ENCODE measurements at regions not wholly inside any gene's neighbourhood (a gene's known extent, or its start where the extent isn't known, plus 50 kb on each side); places are given as distances from the start of the nearest gene placed in this dataset.

DNA sequence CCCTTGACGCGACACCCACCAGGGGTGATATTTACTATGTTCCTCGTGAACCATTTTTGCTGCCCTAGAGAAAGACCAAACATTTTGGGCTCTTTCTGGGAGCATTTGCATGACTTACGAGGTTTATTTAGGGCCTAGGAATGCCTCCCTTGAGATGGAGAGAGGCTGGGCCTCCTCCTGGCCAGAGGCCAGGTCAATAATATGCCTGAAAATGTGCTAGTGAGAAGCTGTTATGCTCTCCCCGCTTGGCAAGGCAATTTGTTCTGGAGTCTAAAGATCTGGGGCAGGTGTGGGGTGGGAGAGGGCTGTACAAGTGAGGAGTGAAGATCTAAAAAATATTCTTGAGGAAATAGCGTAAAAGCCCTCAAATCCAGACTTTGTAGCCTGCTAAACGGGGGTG is 587.3 kb upstream of the CDH5 start:
- no peak for DNase-seq

DNA sequence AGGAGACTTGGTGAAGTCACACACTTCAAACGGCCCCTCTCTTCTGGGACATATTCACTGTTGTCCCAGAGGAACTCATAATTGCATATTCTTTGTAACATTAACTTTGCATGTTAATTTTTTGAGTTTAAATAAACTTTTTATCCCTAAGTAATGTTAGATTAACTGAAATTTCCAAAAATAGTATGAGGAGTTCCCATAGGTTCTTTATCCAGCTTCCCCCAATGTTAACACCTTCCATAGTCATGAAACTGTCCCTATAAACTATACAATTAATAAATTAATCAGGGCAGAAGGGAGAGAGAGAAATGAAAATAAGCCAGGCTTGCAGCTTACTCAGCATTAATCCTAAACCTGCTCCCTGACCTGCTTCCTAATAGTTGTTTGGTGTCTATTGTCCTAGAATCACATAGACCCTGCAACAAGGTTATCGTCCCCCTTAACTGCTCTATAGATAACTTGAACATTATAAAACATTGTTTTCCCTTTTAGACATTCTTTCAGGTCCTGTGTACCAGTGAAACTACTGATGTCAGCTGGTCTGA is 589.8 kb upstream of the CDH5 start:
- DNase-seq, result no peak

DNA sequence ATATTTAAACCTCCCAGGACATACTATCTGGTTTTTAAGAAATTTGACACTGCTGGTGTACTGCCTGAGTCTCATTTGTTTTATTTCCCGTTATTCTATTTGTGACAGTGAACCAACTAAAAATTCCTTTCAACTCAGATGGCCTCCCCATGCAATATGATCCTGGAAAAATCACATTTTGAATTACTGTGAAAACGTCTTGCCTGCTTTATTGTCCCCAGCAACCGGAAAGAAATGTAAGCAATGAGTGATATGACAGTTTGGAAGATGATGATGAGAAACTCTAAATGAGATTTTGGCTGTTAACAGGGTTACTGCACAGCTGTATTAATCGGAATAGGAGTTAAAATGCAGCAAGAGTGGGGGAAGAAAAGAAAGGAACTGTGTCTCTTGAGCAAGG is 590.7 kb upstream of the CDH5 start:
- no peak for DNase-seq

DNA sequence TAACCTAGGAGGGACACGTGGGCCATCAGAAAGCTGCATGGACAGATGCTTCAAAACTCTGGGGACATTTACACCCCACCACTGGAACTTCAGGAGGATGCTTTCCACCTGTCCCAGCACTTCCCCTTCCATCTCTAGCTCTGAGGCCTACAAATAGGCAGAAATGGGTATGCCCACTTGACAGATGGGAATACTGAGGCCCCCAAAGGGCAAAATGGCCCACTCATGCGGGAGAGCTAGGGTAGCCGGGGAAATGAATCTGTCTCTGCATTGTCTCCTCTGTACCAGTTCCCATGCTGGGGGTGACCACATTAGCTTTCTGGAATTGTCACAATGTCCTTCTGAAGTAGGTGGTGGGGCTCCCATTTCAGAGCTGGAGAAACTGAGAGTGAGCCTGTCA is 592.1 kb upstream of the CDH5 start:
- DNase-seq, result no peak

DNA sequence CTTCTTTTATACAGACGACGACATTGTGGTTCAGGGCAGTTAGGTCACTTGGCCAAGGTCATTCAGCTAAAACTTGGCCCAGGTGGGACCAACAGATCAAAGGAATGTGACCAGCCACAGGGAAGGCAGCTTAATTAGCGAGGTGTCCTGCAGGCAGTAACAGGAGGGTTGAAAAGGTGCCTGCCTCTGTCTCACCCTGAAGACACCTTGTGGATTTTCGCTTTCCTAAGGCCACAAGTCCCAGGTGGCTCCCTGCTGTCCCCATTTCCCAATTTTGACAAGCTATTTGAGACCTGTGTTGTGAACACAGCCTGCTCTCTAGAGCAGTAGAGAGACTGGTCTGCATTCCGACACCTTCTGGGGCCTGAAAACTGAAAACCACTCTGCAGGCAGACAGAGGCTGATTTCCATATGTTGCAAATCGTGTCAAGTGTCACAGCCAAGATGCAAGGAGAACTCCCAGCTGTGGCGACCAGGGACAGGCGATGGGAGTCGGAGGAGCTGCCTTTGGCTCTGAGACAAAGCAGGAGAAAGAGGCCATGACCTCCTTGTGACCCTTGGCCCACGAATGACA is 593.1 kb upstream of the CDH5 start:
- no peak for DNase-seq

DNA sequence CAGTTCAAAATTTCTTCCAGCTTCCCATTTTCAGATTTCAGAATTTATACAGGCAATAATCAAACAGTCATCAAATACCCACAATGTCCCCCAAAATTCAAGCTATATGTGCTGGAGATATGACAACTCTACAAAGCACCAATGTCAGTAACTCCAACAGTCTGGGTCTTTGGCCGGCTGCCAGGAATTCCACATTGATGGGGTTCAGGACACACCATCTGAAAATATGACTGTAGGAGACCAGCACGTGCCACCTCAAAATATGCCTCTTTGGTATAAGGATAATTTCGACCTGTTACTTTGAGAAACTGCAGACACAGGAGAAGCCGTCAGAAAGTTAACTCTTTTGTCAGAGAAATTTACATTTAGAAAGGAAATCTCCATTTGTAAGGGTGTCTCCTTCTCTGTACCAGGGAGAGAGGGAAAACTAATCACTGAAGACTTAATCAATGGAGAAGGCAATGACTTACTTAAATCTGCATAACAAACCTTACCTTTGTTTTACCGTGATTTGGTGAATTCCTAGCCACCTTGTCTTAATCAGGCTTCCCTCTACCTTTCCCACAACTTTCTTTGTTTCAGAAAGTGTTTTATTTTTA is 594.3 kb upstream of the CDH5 start:
- DNase-seq, result no peak

DNA sequence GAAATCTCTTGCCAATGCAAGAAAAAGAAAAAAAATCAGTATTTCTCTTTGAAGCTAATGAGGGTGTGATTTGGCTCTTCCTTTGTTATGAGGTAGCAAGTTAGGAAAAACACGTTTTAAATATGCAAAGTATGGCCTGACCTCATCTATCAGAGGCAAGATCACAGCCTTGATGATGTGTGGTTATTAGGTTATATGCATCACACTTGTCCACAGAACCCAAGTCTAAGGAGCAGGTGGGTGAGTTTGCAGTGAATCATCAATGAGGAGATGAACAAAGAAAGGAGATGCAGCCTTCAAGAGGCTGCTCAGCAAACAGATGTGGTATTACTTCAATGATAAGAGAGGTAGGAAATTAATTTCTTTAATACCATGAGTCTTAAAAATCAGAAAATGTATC is 594.8 kb upstream of the CDH5 start:
- no peak for DNase-seq

DNA sequence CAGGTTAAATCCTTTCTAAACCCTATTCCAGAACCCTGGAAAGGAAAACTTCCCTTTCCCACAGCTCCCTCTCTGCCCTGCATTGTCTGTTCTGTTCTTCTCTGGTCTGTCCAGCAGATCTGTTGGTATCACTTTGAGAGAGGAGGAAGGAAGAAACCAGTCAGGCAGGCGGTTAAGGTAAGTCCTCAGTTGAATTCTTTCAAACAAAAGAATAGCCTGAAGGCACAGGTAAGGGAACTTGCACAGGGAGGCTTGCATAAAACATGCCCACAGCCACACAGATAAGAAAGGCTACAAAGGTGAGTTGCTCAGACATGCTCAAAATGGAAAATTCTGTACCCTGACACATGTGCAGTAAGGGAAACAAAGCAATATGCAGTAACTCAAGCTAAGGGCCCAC is 595.7 kb upstream of the CDH5 start:
- no peak for DNase-seq

DNA sequence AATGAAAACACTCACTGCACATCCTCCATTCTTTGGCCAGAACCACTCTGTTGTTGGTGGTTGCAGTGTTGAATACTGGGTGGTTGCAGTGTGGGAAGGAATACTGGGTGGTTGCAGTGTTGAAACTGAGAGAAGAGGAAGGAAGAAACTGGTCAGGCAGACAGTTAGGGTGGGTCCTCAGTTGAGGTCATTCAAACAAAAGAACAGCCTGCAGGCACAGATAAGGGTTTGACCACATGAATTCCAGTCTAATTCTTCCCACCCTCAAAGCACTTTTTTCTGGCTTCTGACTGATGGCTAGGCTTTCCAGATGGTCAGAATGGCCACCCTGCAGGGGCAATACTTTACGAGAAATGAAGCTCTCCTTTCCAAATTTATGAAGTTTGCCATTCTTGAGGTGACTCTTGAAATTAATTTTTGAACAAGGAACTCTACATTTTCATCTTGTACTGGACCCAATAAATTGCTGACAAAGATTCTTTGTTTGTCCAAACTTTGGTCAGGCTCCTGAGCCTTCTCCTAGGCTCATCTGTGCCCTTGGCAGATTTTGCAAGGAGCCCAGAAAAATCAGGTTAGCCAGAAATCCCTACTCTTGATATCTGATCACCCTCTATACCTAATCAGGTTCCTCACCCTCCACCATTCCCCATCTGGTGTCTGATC is 596.6 kb upstream of the CDH5 start:
- no peak for DNase-seq

DNA sequence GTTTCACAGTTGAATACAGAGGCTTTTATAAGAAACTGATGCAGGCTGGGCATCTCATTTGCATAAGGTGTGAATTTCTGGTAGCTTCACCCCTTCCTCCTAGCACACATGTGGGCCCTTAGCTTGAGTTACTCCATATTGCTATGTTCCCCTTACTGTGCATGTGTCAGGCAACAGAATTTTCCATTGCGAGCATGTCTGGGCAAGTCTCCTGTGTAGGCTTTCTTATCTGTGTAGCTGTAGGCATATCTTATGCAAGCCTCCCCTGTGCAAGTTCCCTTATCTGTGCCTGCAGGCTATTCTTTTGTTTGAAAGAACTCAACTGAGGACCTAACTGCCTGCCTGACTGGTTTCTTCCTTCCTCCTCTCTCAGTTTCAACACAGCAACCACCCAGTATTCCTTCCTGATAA is 597.4 kb upstream of the CDH5 start:
- DNase-seq, result no peak

DNA sequence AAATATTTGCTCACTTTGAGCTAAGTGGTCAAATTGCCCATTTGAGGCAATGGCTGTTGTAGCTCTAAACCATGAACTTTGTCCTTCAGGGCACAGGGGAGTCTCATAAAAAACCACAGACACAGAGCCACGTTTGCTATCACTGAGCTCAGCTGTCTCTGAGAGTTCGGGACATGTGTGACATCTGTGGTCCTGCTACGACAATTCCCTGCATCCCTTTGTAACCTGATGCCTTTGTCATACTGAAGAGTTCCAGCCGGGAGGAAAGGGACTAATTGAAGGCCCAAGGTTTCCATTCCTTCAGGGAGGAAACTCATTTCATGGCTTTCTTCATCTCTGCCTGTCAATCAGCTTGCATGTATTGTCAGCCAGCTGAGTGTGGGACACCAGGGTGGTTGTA is 599.4 kb upstream of the CDH5 start:
- no peak for DNase-seq

DNA sequence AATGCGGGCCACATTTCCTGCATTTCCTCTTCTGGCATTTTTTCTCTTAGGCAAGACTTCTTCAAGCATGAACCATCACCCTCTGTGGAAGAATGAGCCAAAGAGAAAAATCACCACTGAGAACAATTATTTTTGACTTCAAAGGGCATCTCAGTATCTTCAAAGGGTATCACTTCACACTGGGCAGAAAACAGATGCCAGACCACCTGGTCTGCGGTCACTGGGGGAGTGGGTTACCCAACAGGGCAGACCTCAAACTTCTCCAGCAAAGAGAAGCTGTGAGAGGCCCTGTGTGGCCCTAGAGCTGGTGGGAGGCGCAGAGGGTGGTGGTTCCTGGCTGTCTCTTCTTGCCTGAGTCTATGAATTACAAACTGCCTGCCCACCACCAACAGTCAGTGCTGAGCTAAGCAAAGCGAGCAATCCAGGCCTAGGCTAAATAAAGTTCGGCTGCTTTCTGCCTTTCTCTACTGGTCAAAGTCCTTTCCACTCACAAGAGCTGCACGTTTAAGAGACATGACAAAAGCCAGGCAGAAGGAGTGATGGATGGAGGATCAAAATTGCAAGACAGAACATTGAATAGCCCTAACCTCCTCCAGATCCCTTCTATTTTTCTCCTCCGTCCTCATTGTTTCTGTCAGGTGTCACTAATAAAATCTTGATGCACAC is 602.7 kb upstream of the CDH5 start:
- DNase-seq, result no peak

DNA sequence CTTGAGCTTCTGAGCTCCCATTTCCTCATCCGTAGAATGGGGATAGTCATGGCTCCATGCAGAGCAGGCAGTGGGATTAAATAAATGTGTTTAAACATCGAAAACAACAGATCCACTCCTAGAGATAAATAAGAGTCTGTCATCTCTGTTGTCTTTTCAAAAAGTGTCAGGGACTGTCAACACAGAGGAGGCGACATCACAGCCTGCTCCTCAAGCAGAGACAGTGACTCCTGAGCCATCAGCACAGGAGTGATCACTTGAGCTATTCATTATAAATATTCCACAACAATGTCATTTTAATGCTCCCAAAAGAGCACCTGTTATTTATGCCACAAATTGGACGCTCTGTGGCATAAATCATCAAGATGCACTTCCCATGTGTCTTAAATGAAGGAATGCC is 605.6 kb upstream of the CDH5 start:
- no peak for DNase-seq

DNA sequence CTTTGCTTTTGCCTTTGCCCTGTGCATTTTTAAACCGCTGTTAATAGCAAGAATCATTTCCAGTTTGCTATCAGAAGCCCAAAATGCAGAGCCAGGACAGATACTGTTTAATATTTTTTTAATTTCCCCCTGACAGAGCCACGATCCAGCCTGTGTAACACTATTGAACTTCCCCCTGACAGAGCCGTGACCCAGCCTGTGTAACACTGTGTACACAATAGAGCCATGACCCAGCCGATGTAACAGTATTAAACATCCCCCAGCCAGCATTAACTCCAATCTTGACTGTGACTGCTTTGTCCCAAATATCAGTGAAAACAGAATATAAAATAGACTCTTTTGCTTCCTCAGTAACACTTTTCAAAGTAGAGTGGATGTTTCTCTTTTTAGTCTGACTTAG is 607.9 kb upstream of the CDH5 start:
- DNase-seq, result no peak

DNA sequence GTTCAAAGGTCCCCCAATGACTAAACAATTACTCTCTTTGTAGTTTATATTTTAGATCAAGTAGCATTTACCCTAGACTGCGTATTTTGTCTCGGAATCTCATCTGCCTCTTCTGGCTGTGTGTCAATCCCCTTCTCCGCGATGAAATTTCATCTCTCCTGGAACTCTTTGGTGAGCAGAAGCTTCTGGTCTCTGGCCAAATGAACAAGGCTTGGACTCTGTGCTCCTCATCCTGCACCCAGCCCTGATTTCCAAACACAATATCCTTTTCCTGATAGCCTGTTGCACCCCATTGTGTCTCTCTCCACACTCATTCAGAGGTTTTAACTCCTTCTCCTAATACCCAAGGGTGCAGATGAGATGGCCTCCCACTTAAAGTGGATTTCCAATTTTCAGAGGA is 609.4 kb upstream of the CDH5 start:
- DNase-seq, result no peak

DNA sequence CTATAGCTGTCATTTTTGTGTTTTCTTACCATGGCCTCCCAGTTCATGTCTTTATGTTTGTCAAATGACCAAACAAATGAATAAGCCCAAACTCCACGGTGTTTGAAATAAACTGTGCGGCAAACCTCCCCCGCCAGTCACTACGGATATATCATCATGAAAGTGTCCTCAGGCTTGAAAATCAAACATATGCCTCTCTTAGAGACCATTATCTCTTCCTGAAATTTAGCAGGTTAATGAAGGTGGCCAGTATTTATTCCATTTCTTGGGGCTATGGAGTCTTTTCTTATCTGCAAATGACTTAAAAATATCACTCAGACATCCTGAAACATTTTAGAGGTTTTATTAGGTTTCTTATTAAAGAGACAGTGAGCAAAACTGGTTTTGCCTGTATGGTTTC is 610.3 kb upstream of the CDH5 start:
- DNase-seq, result no peak

DNA sequence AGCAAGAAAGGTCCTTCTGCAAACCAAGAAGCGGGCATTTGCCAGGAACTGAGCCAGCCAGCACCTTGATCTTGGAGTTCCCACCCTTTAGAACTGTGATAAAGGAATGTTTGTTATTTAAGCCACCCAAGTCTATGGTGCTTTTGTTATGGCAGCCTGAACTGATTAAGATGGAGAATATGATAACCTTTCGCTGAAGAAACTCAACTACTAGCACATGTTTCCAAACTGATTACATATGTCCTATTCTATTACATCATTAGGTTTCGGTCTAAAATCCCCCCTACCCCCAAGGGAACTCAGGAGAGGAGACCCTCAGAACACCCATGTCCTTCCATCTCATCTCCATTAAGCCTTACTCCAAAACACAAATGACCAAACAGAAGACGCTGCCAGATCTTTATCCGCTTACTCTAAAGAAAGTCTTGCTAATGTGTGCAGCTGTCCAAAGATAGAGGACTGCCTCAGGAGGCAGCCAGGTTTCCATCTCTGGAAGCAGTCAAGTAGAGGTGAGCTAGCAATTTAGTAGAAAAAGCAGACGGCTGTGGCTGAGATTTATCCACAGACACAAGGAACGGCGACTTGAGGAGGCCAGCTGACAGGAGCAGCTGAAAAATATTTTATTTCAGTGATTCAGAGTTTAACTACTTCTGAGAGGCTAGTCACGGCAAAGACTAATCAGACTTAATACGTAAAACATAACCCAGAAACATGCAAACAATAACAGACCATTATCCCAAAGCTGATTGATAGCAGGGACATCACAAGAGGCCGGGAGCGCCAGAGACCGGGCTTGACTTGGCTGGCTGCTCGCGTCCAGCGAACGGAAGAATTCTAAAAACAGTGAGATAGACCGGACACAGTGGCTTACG is 611.4 kb upstream of the CDH5 start:
- DNase-seq, result no peak

DNA sequence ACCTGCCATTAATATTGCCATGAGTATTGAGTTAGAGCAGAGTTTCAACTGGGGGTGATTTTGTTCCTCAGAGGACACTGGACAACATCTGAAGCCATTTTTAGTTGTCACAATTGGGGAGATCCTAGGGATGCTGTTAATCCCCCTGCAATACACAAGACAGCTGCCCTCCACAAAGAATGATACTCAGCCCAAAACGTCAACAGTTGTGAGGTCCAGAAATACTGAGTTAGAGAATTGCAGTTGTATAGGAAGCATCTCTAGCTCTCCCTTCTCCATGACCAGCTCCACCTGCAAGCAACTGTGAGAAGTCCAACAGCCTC is 614.0 kb upstream of the CDH5 start:
- no peak for DNase-seq

DNA sequence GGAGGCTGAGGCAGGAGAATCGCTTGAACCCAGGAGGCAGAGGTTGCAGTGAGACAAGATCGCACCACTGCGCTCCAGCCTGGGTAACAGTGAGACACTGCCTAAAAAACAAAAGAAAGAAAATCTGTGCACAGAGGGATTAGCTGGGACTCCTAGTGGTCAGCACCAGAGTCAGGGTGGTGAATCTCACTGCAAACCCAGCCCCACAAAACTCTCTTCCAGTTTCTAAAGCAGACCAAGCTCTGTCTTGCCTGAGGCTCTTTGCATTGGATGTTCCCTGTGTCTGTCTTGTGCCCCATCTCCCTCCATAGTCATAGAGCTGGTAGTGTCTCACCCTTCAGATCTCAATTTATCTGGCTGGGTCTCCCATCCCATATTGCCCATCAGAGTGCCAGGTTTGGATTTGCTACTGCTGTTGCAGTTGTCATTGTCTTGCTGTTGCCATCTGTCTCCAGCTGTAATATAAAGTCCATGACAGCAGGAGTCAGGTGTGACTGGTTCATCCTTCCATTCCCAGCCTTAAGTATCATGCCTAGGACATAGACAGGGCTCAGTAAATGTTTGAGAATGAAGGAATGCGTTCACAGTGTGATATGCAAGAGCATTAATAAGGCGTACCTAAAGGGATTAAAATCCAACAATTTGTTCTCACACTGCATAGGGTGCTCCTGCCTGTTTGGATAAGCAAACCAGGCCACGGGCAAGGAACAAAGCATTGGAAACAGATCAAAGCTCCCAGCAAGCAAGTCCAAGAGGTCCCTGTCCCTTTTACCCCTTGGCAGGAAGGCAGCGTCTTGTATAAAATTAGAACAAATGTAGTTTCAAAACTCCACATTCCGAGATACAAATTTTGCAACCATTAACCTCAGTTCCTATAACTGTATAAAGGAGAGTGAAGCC is 614.6 kb upstream of the CDH5 start:
- no peak for DNase-seq

DNA sequence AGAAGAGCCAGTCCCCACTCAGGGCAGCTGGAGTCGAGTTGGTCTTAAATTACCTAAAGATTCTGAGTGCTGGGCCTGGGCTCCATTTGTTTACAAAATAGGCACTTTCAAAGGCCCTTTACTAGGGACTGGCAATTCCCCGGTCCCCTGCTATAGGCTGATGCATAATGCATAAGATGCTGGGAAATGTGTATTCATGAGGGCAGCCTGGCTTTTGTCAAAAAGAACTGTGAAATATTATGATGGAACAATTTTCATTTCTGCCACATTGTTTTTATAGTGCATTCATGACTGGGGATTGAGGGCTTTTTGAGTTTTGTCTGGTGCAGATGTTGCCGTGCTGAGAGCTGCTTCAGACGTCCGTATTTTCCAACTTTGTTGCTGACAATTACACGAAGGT is 617.0 kb upstream of the CDH5 start:
- no peak for DNase-seq

DNA sequence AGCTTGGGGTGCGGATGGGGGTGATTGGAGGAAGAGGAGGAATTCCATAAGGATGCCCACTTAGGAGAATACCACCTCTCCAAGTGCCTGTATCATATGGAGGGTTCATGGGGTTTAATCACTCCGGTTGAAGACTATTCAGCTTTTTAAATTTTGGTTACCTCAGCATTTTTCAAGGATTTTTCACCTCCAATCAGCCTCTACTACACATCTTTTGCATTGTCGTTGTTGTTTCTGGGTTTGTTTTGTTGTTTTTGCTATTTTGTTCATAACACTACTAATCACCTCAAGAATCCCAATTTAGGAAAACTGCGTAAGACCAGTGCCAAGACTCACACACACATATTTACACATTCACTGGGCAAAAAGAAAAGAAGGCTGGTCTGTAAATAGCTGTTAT is 619.5 kb upstream of the CDH5 start:
- no peak for DNase-seq

DNA sequence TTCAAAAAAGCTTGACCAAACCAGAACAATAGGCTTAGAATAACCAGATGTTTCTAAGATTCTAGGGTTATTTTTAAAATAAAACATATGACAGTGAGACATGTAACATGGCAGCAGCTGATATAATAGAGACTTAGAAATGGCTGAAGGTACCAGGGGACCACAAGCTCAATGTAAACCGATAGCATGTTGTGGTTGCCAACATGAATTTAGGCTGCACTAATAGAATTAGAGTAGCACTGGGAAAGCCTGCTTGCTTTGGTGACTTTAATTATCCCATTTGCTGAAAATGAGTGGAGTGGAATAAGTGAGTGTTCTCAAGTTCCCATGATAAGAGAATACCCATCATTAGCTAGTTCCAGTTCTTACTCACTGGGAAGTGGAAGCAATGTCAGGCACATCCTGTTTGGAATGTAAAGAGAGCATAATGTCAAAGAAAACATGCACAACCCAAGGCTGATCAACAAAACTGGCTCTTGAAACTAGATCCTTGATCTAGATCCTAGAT is 621.2 kb upstream of the CDH5 start:
- no peak for DNase-seq
